ENCODE measurements at regions not wholly inside any gene's neighbourhood (a gene's known extent, or its start where the extent isn't known, plus 50 kb on each side); places are given as distances from the start of the nearest gene placed in this dataset.

DNA sequence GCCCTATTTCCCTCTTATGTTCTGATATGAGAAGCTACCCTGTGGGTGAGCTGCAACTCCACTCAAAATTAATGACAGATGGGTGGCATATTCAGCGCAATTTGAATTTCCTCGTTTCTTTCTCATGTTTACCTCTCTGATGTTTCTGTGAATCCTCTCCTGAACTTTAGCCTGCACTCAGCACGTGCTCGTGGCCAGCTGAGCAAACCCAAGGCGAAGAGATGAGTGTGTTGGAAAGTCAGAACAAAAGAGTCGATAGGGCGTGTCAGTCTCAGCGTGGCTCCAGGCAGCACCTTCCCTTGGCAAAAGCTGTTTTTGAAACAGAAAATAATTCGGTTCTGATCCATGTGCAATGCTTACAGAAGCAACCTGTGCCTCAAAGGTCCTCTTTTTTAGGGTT, 226.1 kb upstream of the GMDS start:
- WGBS (ENCODE audit: extremely low coverage, insufficient coverage, low lambda C conversion rate) = no CpG with 5 or more reads among the region's 9 CpGs

DNA sequence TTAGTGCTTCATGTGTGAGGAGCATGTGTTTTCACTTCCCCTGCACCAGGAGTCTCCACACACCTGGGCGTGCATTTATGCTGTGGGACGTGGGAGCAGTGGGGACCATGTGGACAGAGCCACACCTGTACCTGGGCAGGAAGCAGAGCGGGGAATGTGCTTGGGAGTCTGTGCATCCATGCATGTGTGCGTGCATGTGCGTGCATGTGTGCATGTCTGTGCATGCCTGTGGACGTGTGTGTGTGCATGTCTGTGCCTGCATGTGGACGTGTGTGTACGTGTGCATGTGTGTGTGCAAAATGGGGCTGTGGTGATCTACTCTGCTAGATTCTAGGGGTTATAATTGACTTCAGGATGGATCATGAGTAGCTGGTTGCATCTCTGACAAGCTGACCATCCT, 224.0 kb upstream of the GMDS start:
- no peaks in the 10 kb centered on the region for H3K36me3 ChIP-seq (ENCODE audit: control insufficient read depth, insufficient read depth, low read length)
- no peak for DNase-seq
- H4K5ac ChIP-seq (ENCODE audit: low read length) = no peak overlapping the region
- no peak overlapping the region for H3K27ac ChIP-seq (ENCODE audit: low read depth, low read length)
- H3K23ac ChIP-seq (ENCODE audit: low read length) = no peak overlapping the region
- no peak overlapping the region for H2BK5ac ChIP-seq (ENCODE audit: low read length)
- no CpG with 5 or more reads among the region's 8 CpGs for WGBS (ENCODE audit: extremely low coverage, insufficient coverage, low lambda C conversion rate)
- H3K9ac ChIP-seq (ENCODE audit: low read length) = no peak overlapping the region
- H3K27me3 ChIP-seq (ENCODE audit: insufficient read depth, low read length, poor library complexity) = no peaks in the 10 kb centered on the region
- no peak overlapping the region for H2BK120ac ChIP-seq (ENCODE audit: low read depth, low read length)
- no peak overlapping the region for H3K4ac ChIP-seq (ENCODE audit: low read depth, low read length)
- H3K4me2 ChIP-seq (ENCODE audit: low read length) = no peak overlapping the region
- no peak overlapping the region for H2BK15ac ChIP-seq (replicated peaks; ENCODE audit: low read depth)
- no peaks in the 10 kb centered on the region for H3K79me1 ChIP-seq (ENCODE audit: low read length)
- peaks cover 2% of the 10 kb centered on the region for H3K4me1 ChIP-seq (ENCODE audit: control insufficient read depth, low read depth, low read length)
- no peak overlapping the region for H3K4me3 ChIP-seq (ENCODE audit: low read length)
- no peak overlapping the region for H2AK5ac ChIP-seq (ENCODE audit: low read length)
- H4K8ac ChIP-seq (ENCODE audit: low read depth, low read length) = no peak overlapping the region
- no peak overlapping the region for H3K18ac ChIP-seq (ENCODE audit: low read length)
- H3K79me2 ChIP-seq (ENCODE audit: control insufficient read depth, insufficient read depth, low read length) = no peaks in the 10 kb centered on the region
- H3K56ac ChIP-seq (ENCODE audit: low read length) = no peak overlapping the region

More for the DNA sequence above, 226.1 kb upstream of the GMDS start:
- Histone ChIP-seq H3K79me1 (ENCODE audit: low read length) (no peaks in the 10 kb centered on the region), H3K9ac (ENCODE audit: low read length) (no peak overlapping the region), H3K18ac (ENCODE audit: low read length) (no peak overlapping the region), H3K56ac (ENCODE audit: low read length) (no peak overlapping the region), H2BK5ac (ENCODE audit: low read length) (no peak overlapping the region), H4K8ac (ENCODE audit: low read depth, low read length) (no peak overlapping the region), H2AK5ac (ENCODE audit: low read length) (no peak overlapping the region), H3K4me2 (ENCODE audit: low read length) (no peak overlapping the region), H3K4me3 (ENCODE audit: low read length) (no peak overlapping the region), H3K4me1 (ENCODE audit: control insufficient read depth, low read depth, low read length) (peaks cover 2% of the 10 kb centered on the region), H3K27me3 (ENCODE audit: insufficient read depth, low read length, poor library complexity) (no peaks in the 10 kb centered on the region), H4K5ac (ENCODE audit: low read length) (no peak overlapping the region), H3K4ac (ENCODE audit: low read depth, low read length) (no peak overlapping the region), H3K36me3 (ENCODE audit: control insufficient read depth, insufficient read depth, low read length) (no peaks in the 10 kb centered on the region), H3K79me2 (ENCODE audit: control insufficient read depth, insufficient read depth, low read length) (no peaks in the 10 kb centered on the region), H2BK15ac (replicated peaks; ENCODE audit: low read depth) (no peak overlapping the region), H3K27ac (ENCODE audit: low read depth, low read length) (no peak overlapping the region), H3K23ac (ENCODE audit: low read length) (no peak overlapping the region), H2BK120ac (ENCODE audit: low read depth, low read length) (no peak overlapping the region)
- no peak for DNase-seq

DNA sequence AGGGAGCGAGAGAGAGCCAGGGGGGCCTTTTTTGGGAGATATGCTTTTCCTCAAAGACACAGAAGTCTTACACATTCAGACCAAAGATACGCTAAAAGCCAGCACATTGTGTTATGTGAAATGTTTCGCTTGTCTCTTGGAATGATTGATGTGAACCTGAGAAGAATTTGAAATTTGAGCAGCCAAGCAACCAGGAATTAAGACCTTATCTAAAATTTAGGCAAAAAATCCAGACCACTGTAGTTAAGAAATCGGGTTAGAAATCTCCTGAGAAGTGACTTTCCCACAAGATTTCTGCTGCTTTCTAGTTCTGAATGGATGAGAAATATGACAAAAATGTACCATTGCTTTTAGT, 223.2 kb upstream of the GMDS start:
- Histone ChIP-seq H4K5ac (ENCODE audit: low read length) (no peak overlapping the region), H3K79me1 (ENCODE audit: low read length) (no peaks in the 10 kb centered on the region), H3K9ac (ENCODE audit: low read length) (no peak overlapping the region), H3K56ac (ENCODE audit: low read length) (no peak overlapping the region), H3K79me2 (ENCODE audit: control insufficient read depth, insufficient read depth, low read length) (no peaks in the 10 kb centered on the region), H3K4me3 (ENCODE audit: low read length) (no peak overlapping the region), H3K4ac (ENCODE audit: low read depth, low read length) (no peak overlapping the region), H3K27ac (ENCODE audit: low read depth, low read length) (no peak overlapping the region), H3K23ac (ENCODE audit: low read length) (no peak overlapping the region), H2BK120ac (ENCODE audit: low read depth, low read length) (no peak overlapping the region), H3K4me2 (ENCODE audit: low read length) (no peak overlapping the region), H2BK5ac (ENCODE audit: low read length) (no peak overlapping the region), H3K4me1 (ENCODE audit: control insufficient read depth, low read depth, low read length) (peaks cover 2% of the 10 kb centered on the region), H3K27me3 (ENCODE audit: insufficient read depth, low read length, poor library complexity) (no peaks in the 10 kb centered on the region), H3K18ac (ENCODE audit: low read length) (no peak overlapping the region), H2BK15ac (replicated peaks; ENCODE audit: low read depth) (no peak overlapping the region), H4K8ac (ENCODE audit: low read depth, low read length) (no peak overlapping the region), H2AK5ac (ENCODE audit: low read length) (no peak overlapping the region), H3K36me3 (ENCODE audit: control insufficient read depth, insufficient read depth, low read length) (no peaks in the 10 kb centered on the region)
- no peak for DNase-seq
- WGBS (ENCODE audit: extremely low coverage, insufficient coverage, low lambda C conversion rate) = no CpG with 5 or more reads among the region's 4 CpGs

DNA sequence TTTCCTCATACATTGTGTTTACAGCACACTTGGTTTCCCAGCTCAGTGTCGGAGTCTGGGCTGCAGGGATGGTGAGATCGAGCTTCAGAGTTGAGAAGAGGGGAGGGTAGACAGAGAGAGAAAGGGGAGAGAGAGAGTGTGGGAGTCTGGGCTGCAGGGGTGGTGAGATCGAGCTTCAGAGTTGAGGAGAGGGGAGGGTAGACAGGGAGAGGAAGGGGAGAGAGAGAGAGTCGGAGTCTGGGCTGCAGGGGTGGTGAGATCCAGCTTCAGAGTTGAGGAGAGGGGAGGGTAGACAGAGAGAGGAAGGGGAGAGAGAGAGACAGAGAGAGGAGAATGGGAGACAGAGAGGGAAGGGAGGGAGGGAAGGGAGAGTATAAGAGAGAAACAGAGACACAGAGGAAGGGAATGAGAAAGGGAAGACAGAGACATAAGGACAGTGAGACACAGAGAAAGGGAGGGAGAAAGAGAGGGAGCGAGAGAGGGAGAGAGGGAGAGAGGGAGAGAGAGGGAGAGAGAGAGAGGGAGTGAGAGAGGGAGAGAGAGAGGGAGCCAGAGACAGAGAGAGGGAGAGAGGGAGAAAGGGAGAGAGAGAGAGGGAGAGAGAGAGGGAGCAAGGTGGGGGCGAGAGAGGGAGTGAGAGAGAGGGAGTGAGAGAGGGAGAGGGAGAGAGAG, 222.7 kb upstream of the GMDS start:
- no CpG with 5 or more reads among the region's 6 CpGs for WGBS (ENCODE audit: extremely low coverage, insufficient coverage, low lambda C conversion rate)
- Histone ChIP-seq H4K5ac (ENCODE audit: low read length) (no peak overlapping the region), H3K4me1 (ENCODE audit: control insufficient read depth, low read depth, low read length) (peaks cover 2% of the 10 kb centered on the region), H3K9ac (ENCODE audit: low read length) (peak overlapping the region; percentile 11), H3K23ac (ENCODE audit: low read length) (no peak overlapping the region), H3K56ac (ENCODE audit: low read length) (peak overlapping the region; percentile 67), H2BK120ac (ENCODE audit: low read depth, low read length) (no peak overlapping the region), H3K79me2 (ENCODE audit: control insufficient read depth, insufficient read depth, low read length) (no peaks in the 10 kb centered on the region), H3K79me1 (ENCODE audit: low read length) (no peaks in the 10 kb centered on the region), H3K18ac (ENCODE audit: low read length) (no peak overlapping the region), H3K4me3 (ENCODE audit: low read length) (no peak overlapping the region), H3K4ac (ENCODE audit: low read depth, low read length) (no peak overlapping the region), H3K27ac (ENCODE audit: low read depth, low read length) (no peak overlapping the region), H3K4me2 (ENCODE audit: low read length) (peak overlapping the region; percentile 1), H2AK5ac (ENCODE audit: low read length) (no peak overlapping the region), H2BK15ac (replicated peaks; ENCODE audit: low read depth) (no peak overlapping the region), H3K36me3 (ENCODE audit: control insufficient read depth, insufficient read depth, low read length) (no peaks in the 10 kb centered on the region), H2BK5ac (ENCODE audit: low read length) (no peak overlapping the region), H3K27me3 (ENCODE audit: insufficient read depth, low read length, poor library complexity) (no peaks in the 10 kb centered on the region), H4K8ac (ENCODE audit: low read depth, low read length) (no peak overlapping the region)
- peak; percentile 41 for DNase-seq

DNA sequence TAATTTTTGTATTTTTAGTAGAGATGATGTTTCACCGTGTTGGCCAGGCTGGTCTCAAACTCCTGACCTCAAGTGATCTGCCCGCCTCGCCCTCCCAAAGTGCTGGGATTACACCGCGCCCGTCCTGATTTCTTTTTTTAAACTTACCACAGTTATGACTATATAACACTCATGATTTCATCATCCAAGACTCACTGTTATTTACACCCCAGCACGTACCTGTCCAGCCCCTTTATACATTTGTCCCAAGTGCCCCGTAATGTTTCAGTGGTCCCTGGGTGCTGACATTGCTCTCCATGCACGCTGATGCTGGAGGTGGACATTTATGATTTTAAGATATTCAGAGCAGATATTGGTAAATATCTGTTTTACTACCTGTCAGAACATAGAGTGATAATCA, 219.9 kb upstream of the GMDS start:
- no peaks in the 10 kb centered on the region for H3K36me3 ChIP-seq (ENCODE audit: control insufficient read depth, insufficient read depth, low read length)
- H3K4me3 ChIP-seq (ENCODE audit: low read length) = no peak overlapping the region
- no peak overlapping the region for H2BK15ac ChIP-seq (replicated peaks; ENCODE audit: low read depth)
- no peak overlapping the region for H3K56ac ChIP-seq (ENCODE audit: low read length)
- WGBS (ENCODE audit: extremely low coverage, insufficient coverage, low lambda C conversion rate) = no CpG with 5 or more reads among the region's 9 CpGs
- no peak overlapping the region for H3K4ac ChIP-seq (ENCODE audit: low read depth, low read length)
- no peak overlapping the region for H2BK5ac ChIP-seq (ENCODE audit: low read length)
- no peak overlapping the region for H4K8ac ChIP-seq (ENCODE audit: low read depth, low read length)
- no peak overlapping the region for H3K4me2 ChIP-seq (ENCODE audit: low read length)
- no peak overlapping the region for H2BK120ac ChIP-seq (ENCODE audit: low read depth, low read length)
- no peak for DNase-seq
- no peak overlapping the region for H3K27ac ChIP-seq (ENCODE audit: low read depth, low read length)
- H3K4me1 ChIP-seq (ENCODE audit: control insufficient read depth, low read depth, low read length) = peaks cover 2% of the 10 kb centered on the region
- no peaks in the 10 kb centered on the region for H3K79me2 ChIP-seq (ENCODE audit: control insufficient read depth, insufficient read depth, low read length)
- no peaks in the 10 kb centered on the region for H3K27me3 ChIP-seq (ENCODE audit: insufficient read depth, low read length, poor library complexity)
- H2AK5ac ChIP-seq (ENCODE audit: low read length) = no peak overlapping the region
- H3K9ac ChIP-seq (ENCODE audit: low read length) = no peak overlapping the region
- no peak overlapping the region for H3K23ac ChIP-seq (ENCODE audit: low read length)
- H3K18ac ChIP-seq (ENCODE audit: low read length) = no peak overlapping the region
- no peak overlapping the region for H4K5ac ChIP-seq (ENCODE audit: low read length)
- no peaks in the 10 kb centered on the region for H3K79me1 ChIP-seq (ENCODE audit: low read length)

DNA sequence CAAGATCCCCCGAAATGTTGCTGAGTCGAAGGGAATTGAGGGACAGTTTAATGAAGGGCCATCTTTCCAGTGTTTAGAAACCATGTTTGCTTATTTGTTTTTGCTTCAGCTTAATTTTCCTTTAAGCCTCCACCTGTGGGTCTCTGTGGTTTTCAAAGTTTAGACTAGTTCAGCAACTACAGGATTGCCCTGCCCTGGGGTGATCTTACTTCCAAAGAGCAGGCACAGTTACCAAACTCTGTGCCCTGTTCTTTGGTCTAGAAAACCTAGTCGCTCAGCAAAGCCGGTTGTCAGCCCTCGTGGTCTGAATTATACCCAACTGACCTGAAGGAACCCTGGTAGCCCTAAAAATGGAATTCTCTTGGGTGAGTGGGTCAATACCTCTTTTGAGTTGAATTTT, 219.2 kb upstream of the GMDS start:
- no peaks in the 10 kb centered on the region for H3K36me3 ChIP-seq (ENCODE audit: control insufficient read depth, insufficient read depth, low read length)
- H3K27me3 ChIP-seq (ENCODE audit: insufficient read depth, low read length, poor library complexity) = no peaks in the 10 kb centered on the region
- H3K27ac ChIP-seq (ENCODE audit: low read depth, low read length) = no peak overlapping the region
- no peak overlapping the region for H2BK5ac ChIP-seq (ENCODE audit: low read length)
- H3K79me2 ChIP-seq (ENCODE audit: control insufficient read depth, insufficient read depth, low read length) = no peaks in the 10 kb centered on the region
- no CpG with 5 or more reads among the region's 5 CpGs for WGBS (ENCODE audit: extremely low coverage, insufficient coverage, low lambda C conversion rate)
- H2AK5ac ChIP-seq (ENCODE audit: low read length) = no peak overlapping the region
- no peaks in the 10 kb centered on the region for H3K79me1 ChIP-seq (ENCODE audit: low read length)
- H3K23ac ChIP-seq (ENCODE audit: low read length) = no peak overlapping the region
- H4K5ac ChIP-seq (ENCODE audit: low read length) = no peak overlapping the region
- H3K9ac ChIP-seq (ENCODE audit: low read length) = no peak overlapping the region
- no peak overlapping the region for H3K4me3 ChIP-seq (ENCODE audit: low read length)
- H2BK15ac ChIP-seq (replicated peaks; ENCODE audit: low read depth) = no peak overlapping the region
- H4K8ac ChIP-seq (ENCODE audit: low read depth, low read length) = no peak overlapping the region
- no peak overlapping the region for H3K4ac ChIP-seq (ENCODE audit: low read depth, low read length)
- no peak overlapping the region for H2BK120ac ChIP-seq (ENCODE audit: low read depth, low read length)
- H3K18ac ChIP-seq (ENCODE audit: low read length) = no peak overlapping the region
- H3K4me2 ChIP-seq (ENCODE audit: low read length) = no peak overlapping the region
- peaks cover 2% of the 10 kb centered on the region for H3K4me1 ChIP-seq (ENCODE audit: control insufficient read depth, low read depth, low read length)
- DNase-seq = no peak
- no peak overlapping the region for H3K56ac ChIP-seq (ENCODE audit: low read length)

Data from mesendoderm (in vitro differentiated cells).